NB4 (cell line): ENCODE measurements at regions not wholly inside any gene's neighbourhood (a gene's known extent, or its start where the extent isn't known, plus 50 kb on each side); places are given as distances from the start of the nearest gene placed in this dataset.
"Not testable (repeated sequence)": the region's sequence is repeated elsewhere in the genome, so short reads cannot be mapped to it uniquely, and the experiment has no call there.

Experiments used
- CTCF ChIP-seq: IDR thresholded peaks from one replicate; pipeline ENCODE4 v1.5.1; 2012; ENCODE audit warnings: low read depth, low read length
- MAX ChIP-seq: IDR thresholded peaks from 2 replicates; pipeline ENCODE4 v1.6.1; 2011; ENCODE audit warnings: low read depth, low read length
- MYC ChIP-seq: IDR thresholded peaks from 2 replicates; pipeline ENCODE4 v1.6.1; 2011; ENCODE audit warnings: low read depth, low read length
- POLR2A ChIP-seq: IDR thresholded peaks from 2 replicates; pipeline ENCODE4 v1.6.1; 2011; ENCODE audit warnings: mild to moderate bottlenecking; ENCODE audit not compliant: insufficient read length; ENCODE audit errors: extremely low read depth

DNA sequence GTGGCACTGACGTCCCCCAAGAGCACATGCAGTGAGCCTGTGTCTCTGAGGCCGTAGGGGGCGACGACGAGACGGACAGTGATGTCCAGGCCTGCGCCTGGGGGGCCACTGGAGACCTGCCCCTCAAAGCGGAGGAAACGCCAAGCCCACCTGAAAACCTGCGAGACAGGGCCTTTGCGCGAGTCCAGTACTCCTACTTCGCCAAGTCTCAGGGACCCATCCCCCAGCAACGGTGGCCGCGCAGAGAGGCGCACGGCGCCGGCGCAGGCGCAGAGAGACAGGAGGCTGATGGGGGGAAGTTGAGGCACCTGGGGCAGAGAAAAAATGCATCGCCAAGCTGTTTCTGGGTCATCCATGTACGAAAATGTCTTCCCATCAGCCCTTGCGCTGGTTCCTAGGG, 1580.6 kb downstream of the FOXD4L5 start:
- not testable (repeated sequence) for TF ChIP-seq CTCF, MYC, POLR2A, MAX
